ENCODE measurements at regions not wholly inside any gene's neighbourhood (a gene's known extent, or its start where the extent isn't known, plus 50 kb on each side); places are given as distances from the start of the nearest gene placed in this dataset.

DNA sequence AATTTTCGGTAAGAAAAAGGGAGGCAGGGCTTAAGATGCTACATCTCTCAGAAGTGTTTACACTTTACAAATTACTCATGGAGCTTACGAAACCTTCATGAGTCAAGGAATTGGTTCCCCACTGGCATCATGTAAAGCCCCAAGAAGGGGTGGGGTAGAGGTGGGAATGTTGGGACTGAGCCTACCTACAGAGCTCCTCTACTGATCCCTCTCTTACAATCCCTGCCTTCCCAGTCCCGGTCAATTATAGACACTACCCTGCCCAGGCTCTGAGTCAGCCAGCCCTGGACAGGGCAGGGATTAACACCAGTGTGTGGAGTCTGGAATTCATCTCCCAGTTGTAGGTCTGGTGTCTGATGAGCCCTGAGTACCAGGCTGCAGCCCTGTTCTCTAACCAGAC lies 248.9 kb downstream of the PAX3 start:
- no peak for DNase-seq (ENCODE audit: low spot score)
- no peak overlapping the region for H3K27ac Mint-ChIP-seq
- H3K4me3 Mint-ChIP-seq: no peak overlapping the region
- peaks cover 3% of the 10 kb centered on the region for H3K27me3 Mint-ChIP-seq (ENCODE audit: low read depth)
- no peaks in the 10 kb centered on the region for H3K9me3 Mint-ChIP-seq
- H3K36me3 Mint-ChIP-seq (ENCODE audit: low read depth): no peaks in the 10 kb centered on the region
- no peaks in the 10 kb centered on the region for H3K4me1 Mint-ChIP-seq (ENCODE audit: low read depth)

GRCh38 chr2:222043897-222044296 lies 254.9 kb downstream of the PAX3 start:
- Mint-ChIP-seq H3K4me1 (ENCODE audit: low read depth) (no peaks in the 10 kb centered on the region), H3K27me3 (ENCODE audit: low read depth) (no peaks in the 10 kb centered on the region), H3K4me3 (no peak overlapping the region), H3K36me3 (ENCODE audit: low read depth) (no peaks in the 10 kb centered on the region), H3K27ac (no peak overlapping the region), H3K9me3 (no peaks in the 10 kb centered on the region)
- no peak for DNase-seq (ENCODE audit: low spot score)

GRCh38 chr2:222042666-222043065 lies 256.1 kb downstream of the PAX3 start:
- Mint-ChIP-seq H3K27ac (no peak overlapping the region), H3K36me3 (ENCODE audit: low read depth) (no peaks in the 10 kb centered on the region)

DNA sequence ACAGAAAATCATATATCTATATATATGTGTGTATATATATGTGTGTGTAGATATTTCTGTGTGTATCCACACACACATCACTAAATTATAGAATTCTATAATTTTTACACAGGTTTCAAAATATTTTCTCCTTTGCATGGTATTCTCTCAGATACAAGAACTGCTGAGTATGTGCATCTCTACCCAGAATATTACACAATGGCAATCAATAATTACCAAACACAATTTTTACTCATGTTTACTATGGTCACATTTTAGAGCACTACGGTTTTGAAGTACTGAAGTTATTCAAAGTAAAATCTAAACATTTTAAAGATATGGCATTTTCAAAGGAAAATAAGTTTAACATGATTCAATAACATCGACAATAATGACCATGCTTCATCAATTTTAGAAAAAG lies 258.5 kb downstream of the PAX3 start:
- DNase-seq (ENCODE audit: low spot score): no peak
- Mint-ChIP-seq H3K27me3 (ENCODE audit: low read depth) (no peaks in the 10 kb centered on the region), H3K4me3 (no peak overlapping the region), H3K36me3 (ENCODE audit: low read depth) (no peaks in the 10 kb centered on the region), H3K27ac (no peak overlapping the region), H3K4me1 (ENCODE audit: low read depth) (no peaks in the 10 kb centered on the region), H3K9me3 (no peaks in the 10 kb centered on the region)

More at GRCh38 chr2:222042666-222043065, 256.1 kb downstream of the PAX3 start:
- H3K27me3 Mint-ChIP-seq (ENCODE audit: low read depth): no peaks in the 10 kb centered on the region
- no peaks in the 10 kb centered on the region for H3K4me1 Mint-ChIP-seq (ENCODE audit: low read depth)
- no peak overlapping the region for H3K4me3 Mint-ChIP-seq
- no peak for DNase-seq (ENCODE audit: low spot score)
- H3K9me3 Mint-ChIP-seq: no peaks in the 10 kb centered on the region

- Mint-ChIP-seq H3K4me1 (ENCODE audit: low read depth) (no peaks in the 10 kb centered on the region), H3K9me3 (no peaks in the 10 kb centered on the region), H3K27ac (no peak overlapping the region), H3K27me3 (ENCODE audit: low read depth) (no peaks in the 10 kb centered on the region), H3K4me3 (no peak overlapping the region), H3K36me3 (ENCODE audit: low read depth) (no peaks in the 10 kb centered on the region)
- no peak for DNase-seq (ENCODE audit: low spot score)
Observed at GRCh38 chr2:222039821-222040220, 259.0 kb downstream of the PAX3 start.

DNA sequence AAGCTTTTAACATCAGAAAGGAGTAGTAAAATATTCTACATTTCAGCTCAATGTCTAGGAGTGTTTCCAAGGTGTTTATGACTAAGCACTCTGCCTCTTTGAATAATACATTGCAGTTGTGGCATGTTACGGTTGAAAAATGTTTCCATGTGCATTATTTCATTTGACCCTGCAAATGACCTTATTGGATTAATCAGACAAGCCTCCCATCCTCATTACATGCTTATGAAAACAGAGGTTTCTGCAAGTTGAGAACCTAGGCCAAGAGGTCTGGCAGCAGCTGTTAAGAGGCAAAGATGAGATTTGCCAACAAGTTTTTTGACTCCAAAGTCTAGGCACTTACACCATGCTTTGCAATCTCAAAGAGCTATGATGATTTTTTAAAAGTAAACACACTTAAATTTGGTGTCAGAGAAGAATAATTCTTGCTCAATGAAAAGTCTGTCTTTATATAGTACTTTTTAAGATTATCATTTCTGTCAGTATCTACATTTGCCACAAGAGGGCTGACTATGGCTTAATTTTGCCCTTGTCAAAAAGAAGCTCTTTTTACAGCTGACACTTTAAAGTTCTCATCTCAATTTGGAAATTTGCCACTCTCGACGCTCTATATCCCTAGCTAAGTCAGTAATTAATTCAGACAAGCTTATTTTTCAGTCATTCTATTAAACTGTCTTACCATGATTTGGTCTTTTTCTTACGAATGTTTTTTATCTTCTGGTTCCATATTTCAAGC lies 260.6 kb downstream of the PAX3 start:
- no peak for DNase-seq (ENCODE audit: low spot score)
- no peak overlapping the region for H3K27ac Mint-ChIP-seq
- no peaks in the 10 kb centered on the region for H3K4me1 Mint-ChIP-seq (ENCODE audit: low read depth)
- H3K4me3 Mint-ChIP-seq: no peak overlapping the region
- no peaks in the 10 kb centered on the region for H3K36me3 Mint-ChIP-seq (ENCODE audit: low read depth)
- H3K9me3 Mint-ChIP-seq: no peaks in the 10 kb centered on the region
- H3K27me3 Mint-ChIP-seq (ENCODE audit: low read depth): no peaks in the 10 kb centered on the region

- Mint-ChIP-seq H3K27me3 (ENCODE audit: low read depth) (no peaks in the 10 kb centered on the region), H3K36me3 (ENCODE audit: low read depth) (no peaks in the 10 kb centered on the region), H3K4me3 (no peak overlapping the region), H3K9me3 (no peaks in the 10 kb centered on the region), H3K27ac (no peak overlapping the region), H3K4me1 (ENCODE audit: low read depth) (no peaks in the 10 kb centered on the region)
- no peak for DNase-seq (ENCODE audit: low spot score)
Observed at GRCh38 chr2:222037211-222037610, 261.6 kb downstream of the PAX3 start.

GRCh38 chr2:222034058-222034457 lies 264.7 kb downstream of the PAX3 start:
- no peaks in the 10 kb centered on the region for H3K27me3 Mint-ChIP-seq (ENCODE audit: low read depth)
- no peak overlapping the region for H3K4me3 Mint-ChIP-seq
- H3K9me3 Mint-ChIP-seq: no peaks in the 10 kb centered on the region
- H3K27ac Mint-ChIP-seq: no peak overlapping the region
- no peak for DNase-seq (ENCODE audit: low spot score)
- no peaks in the 10 kb centered on the region for H3K36me3 Mint-ChIP-seq (ENCODE audit: low read depth)
- no peaks in the 10 kb centered on the region for H3K4me1 Mint-ChIP-seq (ENCODE audit: low read depth)

DNA sequence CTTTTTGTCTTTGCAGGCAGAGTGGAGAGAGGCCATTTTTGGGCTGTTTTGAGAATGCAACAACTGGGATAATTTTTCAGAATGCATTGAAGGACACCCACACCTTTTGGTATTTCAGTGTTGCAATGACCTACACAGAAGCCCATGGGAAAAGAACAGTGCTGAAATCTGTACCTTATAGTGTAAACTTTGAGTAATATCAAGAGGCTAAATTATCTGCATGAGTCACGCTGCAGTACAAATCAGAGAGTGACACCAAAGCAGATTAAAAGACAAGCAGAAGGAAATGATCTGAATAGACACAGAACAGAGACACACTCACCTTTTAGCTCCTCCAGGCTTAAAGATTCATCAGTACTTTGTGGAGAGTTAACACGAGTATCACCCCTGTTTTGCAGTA lies 265.3 kb downstream of the PAX3 start:
- Mint-ChIP-seq H3K4me1 (ENCODE audit: low read depth) (no peaks in the 10 kb centered on the region), H3K27ac (no peak overlapping the region), H3K27me3 (ENCODE audit: low read depth) (no peaks in the 10 kb centered on the region), H3K4me3 (no peak overlapping the region), H3K36me3 (ENCODE audit: low read depth) (no peaks in the 10 kb centered on the region), H3K9me3 (no peaks in the 10 kb centered on the region)
- DNase-seq (ENCODE audit: low spot score): no peak

DNA sequence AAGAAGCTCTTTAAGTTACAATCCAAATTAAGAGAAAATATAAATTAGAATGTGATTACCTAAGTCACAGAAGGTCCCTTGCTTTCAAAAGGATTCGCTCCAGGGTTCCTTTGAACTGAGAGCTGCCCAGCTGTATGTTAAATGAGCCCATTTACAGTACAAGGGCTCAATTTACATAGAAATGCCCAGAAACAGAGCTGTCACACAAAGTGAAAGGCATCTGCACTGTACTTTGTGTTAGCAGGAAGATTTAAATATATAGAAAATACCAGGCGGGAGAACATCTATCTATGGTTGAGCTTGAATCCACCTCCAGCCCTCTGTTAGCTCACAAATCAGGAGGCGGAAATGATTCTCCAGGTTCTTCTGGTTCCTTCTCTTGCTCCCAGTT lies 272.9 kb downstream of the PAX3 start:
- H3K4me1 Mint-ChIP-seq (ENCODE audit: low read depth): peaks cover 1% of the 10 kb centered on the region
- no peaks in the 10 kb centered on the region for H3K9me3 Mint-ChIP-seq
- no peak for DNase-seq (ENCODE audit: low spot score)
- H3K36me3 Mint-ChIP-seq (ENCODE audit: low read depth): no peaks in the 10 kb centered on the region
- H3K4me3 Mint-ChIP-seq: no peak overlapping the region
- no peak overlapping the region for H3K27ac Mint-ChIP-seq
- no peaks in the 10 kb centered on the region for H3K27me3 Mint-ChIP-seq (ENCODE audit: low read depth)

GRCh38 chr2:222024932-222025880 lies 273.6 kb downstream of the PAX3 start:
- peaks cover 1% of the 10 kb centered on the region for H3K4me1 Mint-ChIP-seq (ENCODE audit: low read depth)
- H3K27me3 Mint-ChIP-seq (ENCODE audit: low read depth): no peaks in the 10 kb centered on the region
- no peaks in the 10 kb centered on the region for H3K9me3 Mint-ChIP-seq
- H3K4me3 Mint-ChIP-seq: no peak overlapping the region
- no peaks in the 10 kb centered on the region for H3K36me3 Mint-ChIP-seq (ENCODE audit: low read depth)
- no peak overlapping the region for H3K27ac Mint-ChIP-seq
- DNase-seq (ENCODE audit: low spot score): no peak

- no peaks in the 10 kb centered on the region for H3K4me1 Mint-ChIP-seq (ENCODE audit: low read depth)
- no peaks in the 10 kb centered on the region for H3K27me3 Mint-ChIP-seq (ENCODE audit: low read depth)
- no peak overlapping the region for H3K4me3 Mint-ChIP-seq
- no peaks in the 10 kb centered on the region for H3K36me3 Mint-ChIP-seq (ENCODE audit: low read depth)
- DNase-seq (ENCODE audit: low spot score): no peak
- H3K9me3 Mint-ChIP-seq: no peaks in the 10 kb centered on the region
- H3K27ac Mint-ChIP-seq: no peak overlapping the region
Observed at GRCh38 chr2:222017252-222017850, 281.4 kb downstream of the PAX3 start.

DNA sequence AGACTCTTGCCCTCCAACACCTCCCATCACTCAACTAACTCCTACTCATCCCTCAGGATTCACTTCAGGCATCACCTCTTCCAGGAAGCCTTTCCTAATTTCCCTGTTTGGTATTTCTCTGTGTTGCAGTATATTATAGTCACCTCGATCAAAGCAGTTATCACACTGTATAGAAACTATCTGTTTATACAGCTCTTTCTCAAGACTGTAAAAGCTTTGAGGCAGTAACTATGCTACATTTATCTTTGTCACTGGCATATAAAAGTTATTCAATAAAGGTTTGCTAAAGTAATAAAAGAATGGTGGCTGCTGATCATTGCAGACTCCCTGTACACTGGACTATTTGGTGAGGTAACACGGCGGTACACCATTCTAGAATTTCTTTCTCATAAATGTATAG lies 284.9 kb downstream of the PAX3 start:
- no peak overlapping the region for H3K27ac Mint-ChIP-seq
- no peaks in the 10 kb centered on the region for H3K4me1 Mint-ChIP-seq (ENCODE audit: low read depth)
- DNase-seq (ENCODE audit: low spot score): no peak
- no peaks in the 10 kb centered on the region for H3K9me3 Mint-ChIP-seq
- H3K27me3 Mint-ChIP-seq (ENCODE audit: low read depth): no peaks in the 10 kb centered on the region
- H3K36me3 Mint-ChIP-seq (ENCODE audit: low read depth): no peaks in the 10 kb centered on the region
- H3K4me3 Mint-ChIP-seq: no peak overlapping the region

DNA sequence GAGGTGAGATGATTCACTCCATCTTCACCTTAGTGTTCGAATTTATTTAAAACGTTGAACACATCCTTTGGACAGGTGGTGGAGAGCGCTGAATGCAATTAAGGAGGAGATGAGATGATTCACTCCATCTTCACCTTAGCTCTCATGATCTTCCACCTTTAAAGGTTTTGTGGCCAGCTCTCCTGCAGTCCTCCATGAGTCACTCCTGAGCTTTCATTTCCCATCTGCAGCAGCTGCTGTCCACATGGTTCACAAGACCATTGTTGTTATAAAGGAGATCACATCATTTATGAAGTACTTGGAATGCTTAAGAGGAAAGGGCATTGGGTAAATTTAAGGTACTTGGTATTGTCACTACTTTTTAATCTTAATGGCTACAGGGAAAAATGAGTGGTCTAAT lies 298.5 kb downstream of the PAX3 start:
- no peaks in the 10 kb centered on the region for H3K9me3 Mint-ChIP-seq
- no peaks in the 10 kb centered on the region for H3K36me3 Mint-ChIP-seq (ENCODE audit: low read depth)
- DNase-seq (ENCODE audit: low spot score): no peak
- H3K27me3 Mint-ChIP-seq (ENCODE audit: low read depth): no peaks in the 10 kb centered on the region
- H3K4me3 Mint-ChIP-seq: no peak overlapping the region
- H3K4me1 Mint-ChIP-seq (ENCODE audit: low read depth): no peaks in the 10 kb centered on the region
- no peak overlapping the region for H3K27ac Mint-ChIP-seq
